Coronary artery (tissue), 2 donors: ENCODE measurements at regions not wholly inside any gene's neighbourhood (a gene's known extent, or its start where the extent isn't known, plus 50 kb on each side); places are given as distances from the start of the nearest gene placed in this dataset.

Experiments
- DNase-seq: peaks from one replicate; pipeline ENCODE4 v3.0.0-alpha.2; 2017; ENCODE audit warnings: low spot score
- H3K27ac ChIP-seq, 2 donors: fragments of 200-600 bp; sonication (generic); one replicate each; pipeline ENCODE4 v1.5.1; 2016 to 2019
- H3K4me3 ChIP-seq: fragments of 200-600 bp; sonication (generic); 2 replicates; pipeline ENCODE4 v1.5.1; 2016; ENCODE audit warnings: mild to moderate bottlenecking, moderate library complexity
- TF ChIP-seq, protein P1 (sequence below): fragments of 200-600 bp; sonication (generic); IDR thresholded peaks from one replicate; pipeline ENCODE4 v1.5.1; 2019; ENCODE audit warnings: antibody characterized with exemption

DNA sequence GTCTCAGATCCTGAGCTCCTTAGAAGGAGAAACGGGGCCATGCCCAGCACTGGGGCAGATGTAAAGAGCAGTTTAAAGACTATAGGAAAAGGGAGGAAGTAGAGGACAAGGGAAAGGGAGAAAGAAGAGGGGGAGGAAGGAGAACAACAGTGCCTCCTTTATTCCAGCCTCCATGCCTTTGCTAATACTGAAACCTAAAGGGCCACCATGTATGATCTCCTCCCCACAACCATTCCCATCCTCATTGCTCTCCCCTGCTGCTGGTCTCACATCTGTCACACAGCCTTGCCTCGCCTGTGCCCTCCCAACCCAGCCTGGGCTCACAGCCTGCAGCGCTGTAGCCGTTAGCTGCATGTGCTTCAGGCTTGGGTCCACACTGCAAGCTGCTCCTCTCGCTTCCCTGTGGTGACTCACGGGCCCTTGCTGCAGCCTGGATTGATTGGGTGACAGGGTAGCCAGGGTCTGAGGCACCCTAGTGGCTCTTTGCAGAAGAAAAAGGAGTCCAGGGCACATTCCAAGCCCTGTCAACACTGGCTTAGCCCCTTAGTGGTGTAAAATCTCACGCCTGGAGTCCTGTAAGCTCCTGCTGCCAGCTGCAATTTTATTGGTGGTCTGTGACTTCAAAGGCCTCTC lies 281.9 kb downstream of the SRBD1 start:
- Histone ChIP-seq H3K4me3 (no peak overlapping the region), H3K27ac (no peak overlapping the region)
- DNase-seq = no peak
- TF ChIP-seq, protein P1, sequence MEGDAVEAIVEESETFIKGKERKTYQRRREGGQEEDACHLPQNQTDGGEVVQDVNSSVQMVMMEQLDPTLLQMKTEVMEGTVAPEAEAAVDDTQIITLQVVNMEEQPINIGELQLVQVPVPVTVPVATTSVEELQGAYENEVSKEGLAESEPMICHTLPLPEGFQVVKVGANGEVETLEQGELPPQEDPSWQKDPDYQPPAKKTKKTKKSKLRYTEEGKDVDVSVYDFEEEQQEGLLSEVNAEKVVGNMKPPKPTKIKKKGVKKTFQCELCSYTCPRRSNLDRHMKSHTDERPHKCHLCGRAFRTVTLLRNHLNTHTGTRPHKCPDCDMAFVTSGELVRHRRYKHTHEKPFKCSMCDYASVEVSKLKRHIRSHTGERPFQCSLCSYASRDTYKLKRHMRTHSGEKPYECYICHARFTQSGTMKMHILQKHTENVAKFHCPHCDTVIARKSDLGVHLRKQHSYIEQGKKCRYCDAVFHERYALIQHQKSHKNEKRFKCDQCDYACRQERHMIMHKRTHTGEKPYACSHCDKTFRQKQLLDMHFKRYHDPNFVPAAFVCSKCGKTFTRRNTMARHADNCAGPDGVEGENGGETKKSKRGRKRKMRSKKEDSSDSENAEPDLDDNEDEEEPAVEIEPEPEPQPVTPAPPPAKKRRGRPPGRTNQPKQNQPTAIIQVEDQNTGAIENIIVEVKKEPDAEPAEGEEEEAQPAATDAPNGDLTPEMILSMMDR = no peak

DNA sequence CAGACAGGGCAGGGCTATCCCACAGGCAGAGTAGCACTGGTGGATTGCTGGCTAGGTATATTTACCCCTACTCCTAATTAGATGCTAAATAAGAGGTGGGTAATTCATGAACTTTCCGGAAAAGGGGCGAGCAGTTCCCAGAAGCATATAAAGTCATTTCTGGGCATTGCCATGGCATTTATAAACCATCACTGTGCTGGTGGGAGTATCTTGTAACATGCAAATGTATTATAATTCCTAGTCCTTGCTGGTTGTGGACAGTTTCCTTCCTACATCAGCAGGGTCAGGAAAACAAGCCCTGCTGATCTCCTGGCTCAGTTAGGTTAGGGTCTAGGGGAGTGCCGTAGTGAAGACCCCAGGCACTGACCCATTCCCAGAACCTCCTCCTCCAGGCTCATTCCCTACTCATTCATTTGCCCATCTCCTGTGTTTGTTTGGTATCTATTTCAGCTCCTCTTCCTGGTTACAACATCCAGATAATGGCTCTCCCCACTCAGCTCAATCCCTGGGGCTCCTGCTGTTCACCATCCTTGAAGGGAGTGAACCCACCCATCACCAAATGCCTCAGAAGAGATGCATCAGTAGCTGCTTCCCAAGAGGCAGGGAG lies 282.7 kb downstream of the SRBD1 start:
- Histone ChIP-seq H3K4me3 (no peak overlapping the region), H3K27ac (no peak overlapping the region)
- TF ChIP-seq, protein P1 = no peak
- DNase-seq = no peak

DNA sequence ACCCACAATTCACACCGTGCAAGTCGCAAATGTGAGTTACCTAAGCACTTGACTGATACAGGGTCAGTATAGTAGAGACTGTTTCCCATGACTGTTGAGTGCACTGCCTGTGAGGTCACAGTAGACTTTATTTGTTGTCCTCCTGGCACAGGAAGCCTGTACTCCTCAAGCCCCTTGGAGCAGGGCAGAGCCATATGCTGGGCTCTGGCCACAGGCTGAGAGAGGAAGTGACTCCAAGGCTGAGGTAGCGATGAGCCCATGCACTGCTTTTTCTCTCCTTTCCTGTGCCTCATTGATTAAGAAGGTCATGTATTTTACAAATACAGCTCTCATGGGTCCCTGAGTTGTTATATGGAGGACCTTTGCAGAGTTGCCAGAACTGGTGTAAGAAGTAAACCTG lies 287.7 kb downstream of the SRBD1 start:
- no peak for DNase-seq

DNA sequence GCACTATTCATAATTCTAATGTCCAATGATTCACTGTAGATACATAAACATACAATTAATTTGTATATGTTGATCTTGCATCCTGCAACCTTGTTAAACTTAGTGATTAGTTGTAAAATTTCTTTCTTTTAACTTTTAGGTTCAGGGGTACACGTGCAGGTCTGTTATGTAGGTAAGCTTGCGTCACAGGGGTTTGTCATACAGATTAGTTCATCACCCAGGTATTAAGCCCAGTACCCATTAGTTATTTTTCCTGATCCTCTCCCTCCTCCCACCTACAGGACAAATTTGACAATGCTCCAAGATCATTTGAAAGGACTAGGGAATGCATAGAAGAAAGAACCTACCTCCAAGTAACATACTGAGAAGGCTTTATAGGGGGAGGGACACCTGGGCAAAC lies 290.1 kb downstream of the SRBD1 start:
- H3K4me3 ChIP-seq = no peak overlapping the region
- TF ChIP-seq, protein P1 = no peak
- no peak overlapping the region for H3K27ac ChIP-seq
- no peak for DNase-seq

More for the DNA sequence above, 287.7 kb downstream of the SRBD1 start:
- no peak overlapping the region for H3K4me3 ChIP-seq
- H3K27ac ChIP-seq = no peak overlapping the region
- TF ChIP-seq, protein P1 = no peak

DNA sequence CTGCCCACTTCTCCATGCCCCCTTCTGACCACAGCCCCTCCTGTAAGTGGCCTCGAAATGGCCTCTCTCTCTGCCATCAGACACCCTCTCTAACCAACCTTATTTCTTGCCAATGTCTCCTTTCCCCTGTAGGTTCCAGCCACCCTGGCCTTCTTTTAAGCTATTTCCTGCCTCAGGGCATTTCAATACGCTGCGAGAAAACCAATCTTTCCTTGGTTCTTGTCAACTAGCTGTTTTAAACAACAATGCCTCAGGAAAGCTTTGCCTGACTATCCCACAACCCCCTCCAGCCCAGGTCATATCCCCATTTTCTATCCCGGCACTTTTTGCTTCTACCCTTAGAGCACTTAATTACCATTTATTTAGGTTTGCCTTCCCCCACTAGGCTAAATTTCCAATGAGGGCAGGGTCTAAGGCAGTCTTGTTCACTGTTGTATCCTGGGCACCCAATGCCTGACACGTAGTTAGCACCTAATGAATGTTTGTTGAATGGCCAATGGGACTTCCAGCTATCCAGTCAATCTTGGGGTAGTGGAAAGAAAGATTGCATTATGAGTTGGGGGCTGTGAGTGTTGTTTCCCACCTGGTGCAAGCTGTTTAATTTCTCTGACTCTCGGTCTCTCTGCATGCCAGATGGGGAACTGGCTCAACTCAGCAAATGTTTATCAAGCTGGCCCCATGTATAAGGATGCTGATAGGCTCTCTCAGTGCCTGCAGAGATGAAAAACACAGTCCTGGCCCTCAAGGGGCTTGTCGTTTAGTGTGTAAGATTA lies 291.2 kb downstream of the SRBD1 start:
- no peak overlapping the region for H3K4me3 ChIP-seq
- no peak for DNase-seq
- TF ChIP-seq, protein P1 = no peak
- no peak overlapping the region for H3K27ac ChIP-seq

DNA sequence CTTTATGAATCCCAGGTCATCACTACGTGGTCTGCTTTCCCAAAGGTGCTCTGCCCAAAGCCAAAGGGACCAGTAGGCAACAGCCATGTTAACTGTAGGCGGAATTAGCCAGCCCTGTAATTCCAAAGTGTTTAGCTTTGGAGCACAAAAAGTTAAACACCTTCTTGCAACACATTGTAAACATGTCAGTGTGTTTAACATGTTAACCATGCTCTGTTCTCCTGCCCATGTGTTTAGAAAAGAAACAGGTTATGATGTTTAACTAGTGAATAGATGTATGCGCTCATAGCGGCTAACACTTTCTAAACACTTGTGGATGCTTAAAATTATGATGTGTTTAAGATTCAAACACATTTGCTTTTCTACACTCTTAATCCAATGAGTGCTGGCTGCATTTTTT lies 292.4 kb downstream of the SRBD1 start:
- no peak for DNase-seq
- TF ChIP-seq, protein P1 = no peak
- Histone ChIP-seq H3K4me3 (no peak overlapping the region), H3K27ac (no peak overlapping the region)
